Rectal smooth muscle tissue (tissue), 1 donor: ENCODE measurements at regions not wholly inside any gene's neighbourhood (a gene's known extent, or its start where the extent isn't known, plus 50 kb on each side); places are given as distances from the start of the nearest gene placed in this dataset.

Experiments
- H3K27ac ChIP-seq: one replicate; pipeline ENCODE4 v1.7.0; 2013; ENCODE audit warnings: low read depth, low read length, inconsistent platforms
- H3K27me3 ChIP-seq: one replicate; pipeline ENCODE4 v1.7.0; 2013; ENCODE audit warnings: low read length; ENCODE audit not compliant: control insufficient read depth, insufficient read depth
- H3K36me3 ChIP-seq: one replicate; pipeline ENCODE4 v1.7.0; 2013; ENCODE audit warnings: low read length; ENCODE audit not compliant: control insufficient read depth, insufficient read depth
- H3K4me1 ChIP-seq: one replicate; pipeline ENCODE4 v1.7.0; 2013; ENCODE audit warnings: low read length; ENCODE audit not compliant: control insufficient read depth, insufficient read depth
- H3K4me3 ChIP-seq: one replicate; pipeline ENCODE4 v1.7.0; 2013; ENCODE audit warnings: low read length
- H3K9ac ChIP-seq: one replicate; pipeline ENCODE4 v1.7.0; 2013; ENCODE audit warnings: low read length

DNA sequence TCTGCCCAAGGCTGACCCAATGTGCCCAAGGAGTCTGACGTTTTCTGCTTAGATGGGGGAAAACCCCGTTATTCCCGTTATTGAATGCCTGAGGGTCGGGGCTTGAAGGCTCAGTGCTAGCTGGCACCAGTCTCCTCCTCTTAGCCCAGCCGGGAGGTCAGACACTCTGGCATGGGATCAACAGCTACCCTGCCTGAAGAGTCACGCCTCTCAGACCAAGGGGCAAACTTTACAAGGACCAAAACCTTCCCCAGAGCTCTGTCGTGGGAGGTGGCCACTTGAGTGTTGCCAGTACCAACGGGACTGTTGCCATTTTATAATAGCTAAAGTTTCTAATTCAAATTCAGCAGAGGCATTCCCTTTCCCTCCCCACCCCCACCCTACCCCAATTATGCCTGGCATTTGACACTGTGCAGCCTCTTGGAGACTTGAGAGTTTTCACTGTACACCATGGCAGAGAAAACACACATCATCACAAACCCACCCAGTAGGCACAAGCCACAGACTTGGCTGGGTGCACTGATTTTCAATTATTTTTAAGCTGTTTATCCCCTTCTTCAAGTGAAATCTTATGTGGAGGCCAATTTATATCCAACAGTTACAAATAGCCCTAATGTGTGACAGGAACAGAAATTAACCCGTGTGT is 137.5 kb upstream of the SYT13 start:
- Histone ChIP-seq H3K9ac (no peak overlapping the region), H3K4me3 (no peak overlapping the region), H3K27ac (no peak overlapping the region), H3K27me3 (no peaks in the 10 kb centered on the region), H3K36me3 (no peaks in the 10 kb centered on the region), H3K4me1 (no peaks in the 10 kb centered on the region)

- Histone ChIP-seq H3K9ac (no peak overlapping the region), H3K4me3 (no peak overlapping the region), H3K27ac (no peak overlapping the region)
These were observed 136.9 kb upstream of the SYT13 start for GRCh38 chr11:45423036-45423435.

GRCh38 chr11:45414088-45414487 is 127.9 kb upstream of the SYT13 start:
- Histone ChIP-seq H3K36me3 (no peaks in the 10 kb centered on the region), H3K9ac (no peak overlapping the region), H3K27me3 (peaks cover 5% of the 10 kb centered on the region), H3K4me1 (no peaks in the 10 kb centered on the region), H3K27ac (no peak overlapping the region), H3K4me3 (no peak overlapping the region)

More at GRCh38 chr11:45423036-45423435, 136.9 kb upstream of the SYT13 start:
- Histone ChIP-seq H3K36me3 (no peaks in the 10 kb centered on the region), H3K4me1 (no peaks in the 10 kb centered on the region), H3K27me3 (no peaks in the 10 kb centered on the region)

DNA sequence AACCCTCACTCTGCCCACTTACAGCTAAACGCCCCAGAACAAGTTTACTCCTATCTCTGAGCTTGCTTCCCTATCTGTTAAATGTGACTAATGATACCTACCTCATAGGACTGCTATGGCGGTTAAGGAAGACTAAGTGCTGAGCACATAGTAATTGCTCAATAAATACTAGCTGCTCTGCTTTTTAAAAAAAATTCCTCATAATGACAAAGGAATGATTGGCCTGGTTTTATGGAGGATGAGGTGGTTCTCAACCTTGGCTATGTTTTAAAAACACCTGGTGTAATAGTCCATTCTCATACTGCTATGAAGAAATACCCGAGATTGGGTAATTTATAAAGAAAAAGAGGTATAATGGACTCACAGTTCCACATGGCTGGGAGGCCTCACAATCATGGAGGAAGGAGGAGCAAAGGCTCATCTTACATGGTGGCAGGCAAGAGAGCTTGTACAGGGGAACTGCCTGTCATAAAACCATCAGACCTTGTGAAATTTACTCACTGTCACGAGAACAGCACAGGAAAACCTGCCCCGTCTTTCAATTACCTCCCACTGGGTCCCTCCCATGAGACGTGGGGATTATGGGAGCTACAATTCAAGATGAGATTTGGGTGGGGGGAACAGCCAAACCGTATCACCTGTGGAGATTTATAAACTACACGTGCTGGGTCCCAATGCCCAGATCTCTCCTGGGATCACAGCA is 127.2 kb upstream of the SYT13 start:
- no peaks in the 10 kb centered on the region for H3K36me3 ChIP-seq
- peaks cover 5% of the 10 kb centered on the region for H3K27me3 ChIP-seq
- H3K4me3 ChIP-seq: no peak overlapping the region
- no peak overlapping the region for H3K9ac ChIP-seq
- no peak overlapping the region for H3K27ac ChIP-seq
- no peaks in the 10 kb centered on the region for H3K4me1 ChIP-seq

GRCh38 chr11:45412521-45412920 is 126.4 kb upstream of the SYT13 start:
- Histone ChIP-seq H3K4me3 (no peak overlapping the region), H3K27me3 (peaks cover 5% of the 10 kb centered on the region), H3K9ac (no peak overlapping the region), H3K27ac (no peak overlapping the region), H3K36me3 (no peaks in the 10 kb centered on the region), H3K4me1 (no peaks in the 10 kb centered on the region)

DNA sequence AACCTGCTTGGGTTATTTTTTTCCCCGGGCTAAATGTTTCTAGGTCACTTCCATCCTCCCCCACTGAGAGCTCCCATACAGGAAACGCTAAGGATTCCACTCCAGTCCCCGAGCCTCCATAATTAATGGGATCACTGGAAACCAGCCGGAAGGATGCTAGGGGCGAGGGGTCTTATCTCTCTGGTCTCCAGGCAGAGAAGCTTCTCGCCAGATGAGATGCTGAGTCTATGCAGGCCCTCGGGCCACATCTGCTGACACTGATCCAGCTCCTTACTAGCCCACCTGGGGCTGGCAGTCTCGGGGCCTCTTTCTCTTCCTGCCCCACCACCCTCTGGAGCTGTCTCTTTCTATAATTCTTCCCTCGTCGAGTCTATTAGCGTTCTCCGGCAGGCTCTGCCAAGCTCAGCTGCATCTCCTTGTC is 125.9 kb upstream of the SYT13 start:
- Histone ChIP-seq H3K36me3 (no peaks in the 10 kb centered on the region), H3K4me1 (no peaks in the 10 kb centered on the region), H3K4me3 (no peak overlapping the region), H3K27ac (no peak overlapping the region), H3K9ac (no peak overlapping the region), H3K27me3 (peaks cover 5% of the 10 kb centered on the region)

- H3K9ac ChIP-seq: no peak overlapping the region
- H3K36me3 ChIP-seq: no peaks in the 10 kb centered on the region
- H3K27ac ChIP-seq: no peak overlapping the region
- H3K4me1 ChIP-seq: no peaks in the 10 kb centered on the region
- H3K27me3 ChIP-seq: peaks cover 5% of the 10 kb centered on the region
- H3K4me3 ChIP-seq: no peak overlapping the region
These were observed 125.2 kb upstream of the SYT13 start for GRCh38 chr11:45411228-45411946.

GRCh38 chr11:45410391-45411227 is 124.5 kb upstream of the SYT13 start:
- Histone ChIP-seq H3K4me1 (no peaks in the 10 kb centered on the region), H3K27ac (no peak overlapping the region), H3K27me3 (peaks cover 5% of the 10 kb centered on the region), H3K4me3 (no peak overlapping the region), H3K36me3 (no peaks in the 10 kb centered on the region), H3K9ac (no peak overlapping the region)

GRCh38 chr11:45409587-45409986 is 123.4 kb upstream of the SYT13 start:
- no peaks in the 10 kb centered on the region for H3K36me3 ChIP-seq

GRCh38 chr11:45407226-45407625 is 121.1 kb upstream of the SYT13 start:
- no peaks in the 10 kb centered on the region for H3K36me3 ChIP-seq
- peaks cover 5% of the 10 kb centered on the region for H3K27me3 ChIP-seq
- H3K4me1 ChIP-seq: no peaks in the 10 kb centered on the region
- no peak overlapping the region for H3K9ac ChIP-seq
- H3K4me3 ChIP-seq: no peak overlapping the region
- H3K27ac ChIP-seq: no peak overlapping the region

More at GRCh38 chr11:45409587-45409986, 123.4 kb upstream of the SYT13 start:
- Histone ChIP-seq H3K27ac (no peak overlapping the region), H3K4me1 (no peaks in the 10 kb centered on the region), H3K4me3 (no peak overlapping the region), H3K9ac (no peak overlapping the region), H3K27me3 (peaks cover 5% of the 10 kb centered on the region)

- Histone ChIP-seq H3K36me3 (no peaks in the 10 kb centered on the region), H3K9ac (no peak overlapping the region), H3K4me3 (no peak overlapping the region), H3K27ac (no peak overlapping the region), H3K4me1 (no peaks in the 10 kb centered on the region), H3K27me3 (peaks cover under 1% of the 10 kb centered on the region)
These were observed 120.0 kb upstream of the SYT13 start for GRCh38 chr11:45405916-45406670.
